GM13976 (cell line): ENCODE measurements at regions not wholly inside any gene's neighbourhood (a gene's known extent, or its start where the extent isn't known, plus 50 kb on each side); places are given as distances from the start of the nearest gene placed in this dataset.

Experiments
- DNase-seq: peaks from one replicate; pipeline ENCODE4 v3.0.0; 2012; ENCODE audit warnings: low spot score
- CTCF ChIP-seq: IDR thresholded peaks from 2 replicates; pipeline ENCODE4 v1.5.1; 2012; ENCODE audit warnings: borderline replicate concordance, mild to moderate bottlenecking; ENCODE audit not compliant: insufficient read depth; ENCODE audit errors: extremely low read depth, missing control alignments, control extremely low read depth
- in situ Hi-C: fragments of 300-500 bp; cut with MboI; formaldehyde crosslinking; loops from one replicate; pipeline ENCODE4 v1.12.0; 2022; ENCODE audit warnings: low sequenced_read_pairs, mixed read lengths, inconsistent platforms; ENCODE audit not compliant: unreplicated experiment

DNA sequence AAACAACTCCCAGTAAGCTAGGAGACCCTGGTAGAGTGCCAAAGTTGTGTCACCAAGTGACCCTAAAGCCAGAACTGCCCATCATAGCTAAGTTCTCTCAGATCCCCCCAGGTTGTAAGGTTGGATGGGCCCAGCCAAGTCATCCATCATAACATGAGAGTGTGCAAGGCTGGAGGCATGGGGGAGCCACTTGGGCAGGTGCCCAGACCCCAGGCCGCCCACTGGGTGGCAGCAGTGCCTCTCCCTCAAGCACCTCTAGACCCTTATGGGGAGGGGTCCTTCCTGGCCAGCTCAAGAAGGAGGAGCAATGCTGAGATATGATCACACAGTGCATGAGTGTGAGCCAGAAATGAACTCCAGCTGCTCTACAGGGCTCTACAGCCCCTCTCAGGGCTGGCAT is 154.5 kb downstream of the MYLK4 start:
- no peak for DNase-seq
- in situ Hi-C loops, result no loop called here
- no peak for TF ChIP-seq CTCF

GRCh38 chr6:2594868-2595267 is 155.9 kb downstream of the MYLK4 start:
- in situ Hi-C loops, result no loop called here
- no peak for TF ChIP-seq CTCF

DNA sequence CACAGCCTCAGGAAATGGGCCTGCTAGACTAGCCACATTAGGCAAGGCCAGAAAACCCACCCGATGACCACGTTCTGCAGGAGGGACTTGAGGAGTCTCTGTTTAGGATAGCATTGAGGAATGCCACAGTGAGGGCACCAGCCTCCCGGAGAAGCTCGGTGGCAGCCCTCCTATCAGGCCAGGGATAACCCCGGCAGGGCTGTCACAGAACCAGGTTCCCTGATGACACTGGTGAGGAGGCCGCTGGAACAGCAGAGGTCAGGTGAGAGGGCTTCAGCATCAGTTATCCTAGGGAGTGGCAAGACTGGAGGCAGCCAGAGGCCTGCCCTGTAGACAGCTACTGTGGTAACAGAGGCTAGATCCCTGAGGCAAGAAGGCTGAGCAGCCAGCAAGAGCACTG is 157.6 kb downstream of the MYLK4 start:
- in situ Hi-C loops, result no loop called here
- TF ChIP-seq CTCF, result no peak
- no peak for DNase-seq

More at GRCh38 chr6:2594868-2595267, 155.9 kb downstream of the MYLK4 start:
- DNase-seq, result no peak

DNA sequence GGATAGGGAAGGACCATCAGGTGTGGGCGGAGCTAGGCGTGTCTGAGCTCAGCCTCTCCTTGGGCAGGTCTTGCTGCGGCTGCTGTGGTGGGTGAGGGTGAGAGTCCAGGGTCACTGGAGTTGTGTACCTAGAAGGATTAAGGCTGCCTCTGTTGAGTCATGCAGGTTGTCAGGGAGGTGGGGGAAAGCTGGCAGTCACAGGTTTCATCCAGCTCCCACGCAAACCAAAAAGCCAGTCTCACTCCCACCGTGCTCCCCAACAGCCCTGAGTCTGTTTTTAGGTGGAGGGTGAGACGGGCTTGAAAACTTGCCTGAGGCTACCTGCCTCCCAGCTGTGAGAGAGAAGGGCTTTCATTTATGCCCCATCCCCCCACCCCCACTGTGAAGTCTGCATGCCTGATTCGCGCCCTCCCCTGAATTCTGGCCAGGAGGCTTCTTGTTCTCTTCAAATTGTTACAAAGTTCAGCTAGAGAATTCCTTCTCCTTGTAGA is 161.5 kb downstream of the MYLK4 start:
- no peak for TF ChIP-seq CTCF
- in situ Hi-C loops, result no loop called here
- DNase-seq, result no peak

GRCh38 chr6:2583459-2583858 is 167.3 kb downstream of the MYLK4 start:
- in situ Hi-C loops, result no loop called here
- DNase-seq, result no peak
- TF ChIP-seq CTCF, result no peak

DNA sequence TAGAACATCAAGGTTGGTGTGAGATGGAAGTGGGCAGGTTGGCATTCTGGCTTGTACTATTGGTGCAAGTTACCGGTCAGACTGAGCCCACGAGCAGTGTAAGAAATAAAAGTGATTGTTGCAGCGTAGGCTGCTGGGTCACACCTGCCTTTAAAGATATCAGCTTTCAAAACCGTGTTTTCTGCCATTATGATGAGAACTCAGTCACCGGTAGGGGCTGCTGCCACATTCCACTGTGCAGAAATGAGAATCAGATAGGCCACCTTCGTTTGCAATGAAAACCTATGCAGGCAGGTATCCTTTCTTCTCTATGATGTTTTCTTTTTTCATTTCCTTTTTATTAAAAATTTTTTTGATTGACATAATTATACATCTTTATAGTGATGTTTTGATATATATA is 168.5 kb downstream of the MYLK4 start:
- no peak for DNase-seq
- in situ Hi-C loops, result no loop called here
- TF ChIP-seq CTCF, result no peak

- in situ Hi-C loops, result no loop called here
- TF ChIP-seq CTCF, result no peak
- DNase-seq, result no peak
Measured at GRCh38 chr6:2581611-2582010, 169.1 kb downstream of the MYLK4 start.
